Stimulated activated CD8-positive, alpha-beta memory T cell treated with anti-CD3 and anti-CD28 coated beads, Interleukin-12 subunit alpha, Interleukin-12 subunit beta, amount 100 ng/mL, for 24 hours (primary cell): ENCODE measurements at regions not wholly inside any gene's neighbourhood (a gene's known extent, or its start where the extent isn't known, plus 50 kb on each side); places are given as distances from the start of the nearest gene placed in this dataset.
"Not testable (repeated sequence)": the region's sequence is repeated elsewhere in the genome, so short reads cannot be mapped to it uniquely, and the experiment has no call there.

ENCODE experiments used
- DNase-seq: peaks from one replicate; pipeline ENCODE4 v3.0.0-alpha.2; 2020; ENCODE audit errors: extremely low read depth

- no peak for DNase-seq
Measured at GRCh38 chr2:8252997-8253694, 428.7 kb upstream of the ID2 start.

- no peak for DNase-seq
Measured at GRCh38 chr2:8253781-8254180, 428.1 kb upstream of the ID2 start.

DNA sequence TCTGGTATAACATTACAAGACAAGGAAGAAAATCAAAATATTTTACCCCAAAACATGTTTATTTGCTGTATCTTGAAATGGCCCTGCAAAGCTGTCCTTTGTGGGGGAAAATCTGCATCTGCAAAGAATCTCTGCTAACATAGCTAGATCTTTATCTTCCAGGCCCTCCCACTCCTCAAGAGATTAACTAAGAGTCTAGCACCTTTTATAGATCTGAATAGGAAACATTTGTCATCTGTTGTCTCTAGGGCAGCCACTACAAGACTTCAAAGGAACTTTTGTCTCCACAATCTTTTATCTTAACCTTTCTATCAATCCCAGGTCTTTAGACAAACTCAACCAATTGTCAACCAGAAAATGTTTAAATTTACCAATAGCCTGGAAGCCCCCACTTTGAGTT is 427.6 kb upstream of the ID2 start:
- DNase-seq, result not testable (repeated sequence)

DNA sequence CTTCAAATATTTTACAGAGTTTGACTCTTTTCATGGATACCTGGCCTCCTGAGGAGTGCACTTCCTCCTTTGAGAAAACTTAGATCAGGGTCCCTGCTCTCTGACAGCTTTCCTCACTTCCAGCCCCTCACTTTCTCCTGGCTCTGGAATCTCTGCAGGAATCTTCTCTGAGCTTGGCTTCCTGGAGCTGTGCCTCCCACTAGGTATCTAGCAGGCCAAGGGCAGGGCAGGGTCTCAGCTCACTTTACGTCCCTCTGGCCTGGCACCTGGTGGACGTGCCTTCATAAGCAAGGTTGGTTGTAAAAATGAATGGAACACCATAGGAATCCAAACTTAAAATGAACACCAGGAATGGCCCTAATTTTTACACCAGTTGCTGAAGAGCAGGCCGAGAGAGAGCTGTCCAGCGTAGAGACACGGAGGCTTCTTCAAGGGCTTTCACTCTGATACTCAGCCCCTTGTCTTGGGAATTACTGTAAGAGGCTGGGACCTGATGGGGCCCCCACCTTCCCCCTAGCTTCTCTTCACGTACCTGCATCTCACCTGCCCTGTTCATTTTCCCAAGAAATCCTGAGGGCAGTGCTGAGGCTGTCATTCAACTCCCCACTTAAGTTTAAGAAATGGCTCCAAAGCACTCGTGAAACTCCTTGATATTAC is 426.9 kb upstream of the ID2 start:
- DNase-seq, result no peak

- DNase-seq, result no peak
Measured at GRCh38 chr2:8255448-8255800, 426.4 kb upstream of the ID2 start.

DNA sequence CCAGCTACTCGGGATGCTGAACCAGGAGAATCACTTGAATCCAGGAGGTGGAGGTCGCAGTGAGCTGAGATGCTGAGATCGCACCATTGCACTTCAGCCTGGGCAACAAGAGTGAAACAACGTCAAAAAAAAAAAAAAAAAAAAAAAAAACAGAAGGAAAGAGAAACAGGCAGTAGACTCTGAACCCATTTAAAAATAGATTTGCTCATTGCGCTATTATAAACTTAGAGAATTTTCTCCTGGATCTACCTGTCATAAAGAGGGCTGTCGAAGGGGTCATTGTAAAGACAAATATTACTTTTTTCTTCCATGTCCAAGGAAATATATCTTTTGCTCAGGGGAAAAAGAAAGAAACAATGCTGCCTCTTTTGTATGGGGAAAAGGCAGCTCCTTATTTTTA is 425.0 kb upstream of the ID2 start:
- no peak for DNase-seq

GRCh38 chr2:8257502-8257901 is 424.4 kb upstream of the ID2 start:
- no peak for DNase-seq

GRCh38 chr2:8258406-8258805 is 423.4 kb upstream of the ID2 start:
- no peak for DNase-seq

GRCh38 chr2:8259106-8259840 is 422.6 kb upstream of the ID2 start:
- no peak for DNase-seq

DNA sequence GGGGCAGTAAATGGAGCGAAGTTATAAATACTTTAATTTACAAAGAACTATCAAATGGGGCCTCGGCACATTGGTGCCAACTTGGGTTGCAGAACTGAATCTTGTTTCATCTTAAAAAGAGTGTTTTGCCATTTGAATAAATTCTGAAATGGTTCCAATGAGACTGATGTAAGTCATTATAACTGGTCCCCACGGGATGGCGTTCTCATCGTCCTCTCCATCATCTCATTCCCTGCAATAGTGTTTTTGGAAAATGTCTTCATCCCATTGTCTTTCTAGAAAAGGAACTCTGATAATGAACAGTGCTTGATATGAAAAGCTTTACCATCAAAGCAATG is 422.0 kb upstream of the ID2 start:
- DNase-seq, result no peak

DNA sequence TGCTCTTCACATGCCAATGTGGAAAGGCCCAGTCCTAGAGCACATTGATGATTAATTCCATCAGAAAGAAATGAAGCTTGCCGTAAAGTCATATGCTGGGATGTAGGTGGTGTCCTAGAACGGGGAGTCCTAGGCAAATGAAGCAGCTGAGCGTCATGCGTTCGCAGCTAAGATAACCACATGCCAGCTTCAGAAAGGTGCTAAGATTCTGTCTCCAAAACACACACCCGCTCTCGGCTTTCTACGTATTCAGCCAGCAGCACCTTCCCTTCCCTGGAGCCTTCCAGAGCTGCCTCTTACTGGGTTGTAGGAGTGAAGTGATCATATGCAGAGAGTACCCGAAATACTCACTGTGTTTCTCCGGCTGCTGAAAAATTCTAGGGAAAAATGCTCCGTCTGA is 421.6 kb upstream of the ID2 start:
- DNase-seq, result no peak

DNA sequence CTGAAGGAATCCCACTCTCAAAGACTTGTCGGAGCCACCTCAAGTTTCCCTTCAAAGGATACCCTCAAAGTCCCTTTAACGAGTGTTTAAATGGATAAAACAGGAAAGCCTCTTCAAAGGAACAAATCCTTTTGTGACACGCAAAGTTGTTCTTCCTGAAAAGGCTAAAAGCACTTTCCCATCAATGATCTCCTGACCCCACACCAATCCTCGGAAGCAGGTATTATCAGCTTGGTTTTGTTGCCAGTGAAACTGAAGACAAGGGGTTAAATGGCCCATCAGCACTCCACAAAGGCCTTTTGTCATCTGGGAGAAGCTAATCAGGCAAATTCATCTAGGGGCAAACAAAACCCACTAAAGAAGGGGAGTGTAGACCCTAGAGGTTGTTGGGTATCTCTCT is 418.0 kb upstream of the ID2 start:
- no peak for DNase-seq

DNA sequence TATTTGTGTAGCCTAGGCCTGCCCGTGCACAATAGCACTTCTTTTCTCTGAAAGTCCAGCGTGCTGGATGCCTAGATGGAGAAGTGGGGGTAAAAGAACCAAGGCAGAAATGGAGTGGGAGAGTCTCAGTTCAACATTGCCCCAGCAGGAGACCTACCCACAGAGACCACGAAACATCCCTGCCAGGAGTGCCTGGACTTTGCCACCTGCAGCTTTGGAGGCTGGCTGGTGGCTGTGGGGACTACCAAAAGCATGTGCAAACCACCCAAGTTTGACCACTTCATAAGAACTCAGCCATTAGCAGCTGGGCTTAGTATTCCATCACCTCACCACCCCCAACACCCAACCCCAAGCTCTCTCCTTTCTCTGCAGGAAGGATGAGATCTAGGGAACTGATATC is 416.9 kb upstream of the ID2 start:
- DNase-seq, result no peak

DNA sequence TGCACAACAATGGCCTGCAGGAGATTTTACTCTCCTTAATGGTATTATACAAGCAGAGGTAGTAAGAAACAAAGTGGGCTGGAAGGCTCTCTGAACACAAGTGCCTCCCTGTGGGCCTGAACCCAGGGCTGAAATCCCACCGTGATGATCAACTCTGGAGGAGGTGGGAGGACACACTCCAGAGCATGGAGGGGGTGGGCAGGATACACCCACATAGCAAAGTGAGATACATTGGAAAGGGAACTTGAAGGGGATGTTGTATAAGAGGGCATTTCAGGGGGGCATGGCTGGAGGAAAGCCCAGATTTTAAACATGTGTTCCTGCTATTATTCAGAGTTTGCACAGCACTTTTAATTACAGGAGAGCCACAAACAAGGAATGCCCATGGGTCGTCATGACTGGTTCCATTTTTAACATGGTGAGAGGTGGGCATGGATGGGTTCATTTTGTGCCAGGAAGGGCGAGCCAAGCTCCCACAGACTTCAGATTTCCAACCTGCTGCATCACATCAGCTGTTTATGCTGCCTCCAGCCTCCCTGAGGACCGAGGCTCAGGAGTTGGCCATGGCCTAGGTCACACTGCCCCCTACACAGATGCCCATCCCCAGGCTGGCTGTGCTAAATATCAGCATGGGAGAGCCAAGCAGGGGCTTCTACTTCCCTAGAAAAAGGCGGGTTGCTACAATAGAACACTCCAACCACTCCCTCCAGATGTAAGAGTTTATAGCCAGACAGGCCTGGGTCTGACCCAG is 416.2 kb upstream of the ID2 start:
- no peak for DNase-seq

GRCh38 chr2:8266563-8266962 is 415.3 kb upstream of the ID2 start:
- no peak for DNase-seq

DNA sequence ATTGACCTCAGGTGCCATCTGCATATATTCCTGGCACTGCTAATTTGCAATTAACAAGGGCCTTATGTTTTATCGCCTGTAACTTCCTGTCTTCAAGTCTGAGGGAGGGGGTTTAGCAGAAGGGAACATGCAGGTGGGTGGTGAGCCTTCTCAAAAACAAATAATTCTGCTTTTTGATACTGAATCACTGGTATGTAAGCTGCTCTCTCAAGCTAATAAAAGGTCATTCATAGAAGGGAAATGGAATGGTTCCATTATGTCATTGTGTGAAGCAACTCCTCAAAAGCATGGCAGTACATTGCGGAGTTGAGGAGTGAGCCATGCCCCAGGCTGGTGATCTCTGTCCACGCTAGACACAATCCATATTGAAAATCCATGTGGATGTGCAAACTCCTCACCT is 414.8 kb upstream of the ID2 start:
- DNase-seq, result no peak

GRCh38 chr2:8267721-8268120 is 414.1 kb upstream of the ID2 start:
- no peak for DNase-seq

- no peak for DNase-seq
Measured at GRCh38 chr2:8268172-8268783, 413.6 kb upstream of the ID2 start.

GRCh38 chr2:8270699-8271098 is 411.2 kb upstream of the ID2 start:
- no peak for DNase-seq

GRCh38 chr2:8271461-8271860 is 410.4 kb upstream of the ID2 start:
- DNase-seq, result no peak

GRCh38 chr2:8276026-8276425 is 405.8 kb upstream of the ID2 start:
- DNase-seq, result no peak

DNA sequence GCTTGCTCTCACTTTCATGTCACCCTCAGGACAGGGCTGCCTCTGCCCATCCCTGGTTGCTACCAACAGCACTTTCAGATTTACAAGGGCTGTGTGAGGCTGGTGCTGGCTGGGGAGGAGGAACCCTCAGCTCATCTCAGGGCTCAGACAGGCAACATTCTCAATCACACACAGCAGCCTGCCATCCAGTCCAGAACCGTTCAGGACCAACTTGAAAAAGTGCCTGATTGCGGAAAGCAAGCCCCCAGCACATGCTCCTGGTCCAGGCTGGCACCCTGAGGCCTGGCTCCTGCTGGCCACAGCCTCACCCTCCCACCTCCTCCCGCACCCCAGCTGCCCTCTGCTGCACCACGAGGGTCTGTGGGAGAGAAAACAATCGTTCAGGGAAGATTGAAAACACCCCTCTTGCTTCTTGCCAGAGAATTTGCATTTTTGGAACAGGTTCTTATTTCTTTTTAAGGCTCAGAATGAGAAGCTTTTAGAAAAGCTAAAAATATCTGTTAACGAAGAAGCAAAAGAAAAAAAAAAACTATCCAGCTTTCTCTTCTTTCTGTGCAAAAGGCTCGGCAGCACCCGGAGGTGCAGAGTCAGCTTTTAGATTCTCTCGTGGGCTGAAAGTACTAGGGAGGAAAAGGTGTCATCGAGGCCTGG is 403.8 kb upstream of the ID2 start:
- no peak for DNase-seq
